PC-3 (cell line): ENCODE measurements at regions not wholly inside any gene's neighbourhood (a gene's known extent, or its start where the extent isn't known, plus 50 kb on each side); places are given as distances from the start of the nearest gene placed in this dataset.

Experiments used
- ATAC-seq: fragments of 200-7000 bp; cut with Tn5 transposase; 2 replicates; pipeline ENCODE4 v1.9.1; 2020; ENCODE audit warnings: mild to moderate bottlenecking, moderate library complexity
- BruUV-seq: library from RNA; stranded (reverse); fragments of 400-500 nt; replicated peaks from 2 replicates; lab custom pipeline; 2021; lab: Mats Ljungman, UMichigan
- CTCF ChIA-PET: fragments of 300-600 bp; sonication (Branson Sonifier 250); formaldehyde crosslinking; loops from one replicate; lab custom pipeline; 2022; ENCODE audit warnings: antibody characterized with exemption; lab: Charles Lee
- POLR2A ChIA-PET: fragments of 300-600 bp; sonication (Branson Sonifier 250); formaldehyde crosslinking; loops from one replicate; lab custom pipeline; 2022; ENCODE audit warnings: antibody characterized with exemption; ENCODE audit not compliant: unreplicated experiment; lab: Charles Lee
- DNase-seq: peaks from one replicate; pipeline ENCODE4 v3.0.0-alpha.2; 2015
- H2AFZ ChIP-seq: fragments of 300-600 bp; sonication (generic); 2 replicates; pipeline ENCODE4 v1.6.0; 2016; ENCODE audit warnings: antibody characterized with exemption, low read length
- H3F3A ChIP-seq: fragments of 300-600 bp; sonication (generic); one replicate; pipeline ENCODE4 v1.6.0; 2017; ENCODE audit warnings: antibody characterized with exemption, low read length, control low read depth, mild to moderate bottlenecking; ENCODE audit not compliant: unreplicated experiment
- H3K27ac ChIP-seq: fragments of 300-600 bp; sonication (generic); 2 replicates; pipeline ENCODE4 v1.5.1; 2016; ENCODE audit warnings: mild to moderate bottlenecking, low read length
- H3K27me3 ChIP-seq: fragments of 300-600 bp; sonication (generic); 2 replicates; pipeline ENCODE4 v1.6.1; 2016; ENCODE audit warnings: low read length, mixed read lengths
- H3K36me3 ChIP-seq: fragments of 300-600 bp; sonication (generic); 2 replicates; pipeline ENCODE4 v1.6.1; 2016; ENCODE audit warnings: low read depth, mixed run types, low read length, mixed read lengths
- H3K4me1 ChIP-seq: fragments of 300-600 bp; sonication (generic); 2 replicates; pipeline ENCODE4 v1.5.1; 2016; ENCODE audit warnings: low read length; ENCODE audit not compliant: insufficient read depth
- H3K4me2 ChIP-seq: fragments of 300-600 bp; sonication (generic); 2 replicates; pipeline ENCODE4 v1.6.0; 2016; ENCODE audit warnings: low read length
- H3K4me3 ChIP-seq: fragments of 300-600 bp; sonication (generic); 2 replicates; pipeline ENCODE4 v1.5.1; 2016; ENCODE audit warnings: mild to moderate bottlenecking, low read length, mixed read lengths
- H3K79me2 ChIP-seq: fragments of 300-600 bp; sonication (generic); 2 replicates; pipeline ENCODE4 v1.6.1; 2017; ENCODE audit warnings: low read length, mixed read lengths
- H3K9ac ChIP-seq: fragments of 300-600 bp; sonication (generic); 2 replicates; pipeline ENCODE4 v1.6.0; 2016; ENCODE audit warnings: mild to moderate bottlenecking, low read length
- H3K9me2 ChIP-seq: fragments of 300-600 bp; sonication (generic); replicated peaks from 2 replicates; pipeline ENCODE4 v1.6.1; 2016; ENCODE audit warnings: mixed run types, low read length, mixed read lengths
- H3K9me3 ChIP-seq: fragments of 300-600 bp; sonication (generic); 2 replicates; pipeline ENCODE4 v1.6.1; 2016; ENCODE audit warnings: low read length, mixed read lengths
- H4K20me1 ChIP-seq: fragments of 300-600 bp; sonication (generic); 2 replicates; pipeline ENCODE4 v1.6.1; 2016; ENCODE audit warnings: low read length, mixed read lengths
- CTCF ChIP-seq: fragments of 300-600 bp; sonication (generic); conservative IDR thresholded peaks from 2 replicates; pipeline ENCODE4 v1.5.1; 2017; ENCODE audit warnings: antibody characterized with exemption, low read depth, mild to moderate bottlenecking, low read length
- EZH2 ChIP-seq: fragments of 300-600 bp; sonication (generic); IDR thresholded peaks from one replicate; pipeline ENCODE4 v1.6.1; 2017; ENCODE audit warnings: antibody characterized with exemption, mild to moderate bottlenecking, low read length; ENCODE audit not compliant: unreplicated experiment
- EZH2phosphoT487 ChIP-seq: fragments of 300-600 bp; sonication (generic); IDR thresholded peaks from 2 replicates; pipeline ENCODE4 v1.6.1; 2018; ENCODE audit warnings: mild to moderate bottlenecking, antibody characterized with exemption, low read length, borderline replicate concordance
- intact Hi-C: fragments of 100-400 bp; cut with micrococcal nuclease; formaldehyde crosslinking; loops from 2 replicates; pipeline ENCODE4 v1.9.0; 2023

- H3K4me1 ChIP-seq, result peaks cover 16% of the 10 kb centered on the region
- peak overlapping the region; percentile 35 for H3K9ac ChIP-seq
- H3K4me3 ChIP-seq, result no peak overlapping the region
- CTCF ChIA-PET, result no interaction called here
- H3K27ac ChIP-seq, result peak overlapping the region; percentile 83
- ATAC-seq (peak; percentile 83), DNase-seq (peak; percentile 68)
- H3K36me3 ChIP-seq, result no peaks in the 10 kb centered on the region
- H3K27me3 ChIP-seq, result no peaks in the 10 kb centered on the region
- no TSS peak for BruUV-seq
- H4K20me1 ChIP-seq, result no peaks in the 10 kb centered on the region
- no peaks in the 10 kb centered on the region for H3F3A ChIP-seq
- peak overlapping the region; percentile 16; the same call in 1 of the 2 replicates for H2AFZ ChIP-seq
- TF ChIP-seq EZH2 (no peak), EZH2phosphoT487 (no peak), CTCF (no peak)
- no peak overlapping the region for H3K4me2 ChIP-seq
- H3K9me2 ChIP-seq, result no peaks in the 10 kb centered on the region
- POLR2A ChIA-PET, result no interaction called here
- no peaks in the 10 kb centered on the region for H3K9me3 ChIP-seq
- intact Hi-C loops, result no loop called here
- H3K79me2 ChIP-seq, result no peaks in the 10 kb centered on the region
Observed at GRCh38 chr13:79966493-79966895, 374.4 kb downstream of the SPRY2 start.

- peaks cover 16% of the 10 kb centered on the region for H3K4me1 ChIP-seq
- ATAC-seq, result no peak
- no peaks in the 10 kb centered on the region for H3K79me2 ChIP-seq
- intact Hi-C loops, result no loop called here
- POLR2A ChIA-PET, result no interaction called here
- H3K36me3 ChIP-seq, result no peaks in the 10 kb centered on the region
- H3K4me3 ChIP-seq, result no peak overlapping the region
- CTCF ChIA-PET, result no interaction called here
- no peak overlapping the region for H2AFZ ChIP-seq
- H3F3A ChIP-seq, result no peaks in the 10 kb centered on the region
- DNase-seq, result no peak
- H4K20me1 ChIP-seq, result no peaks in the 10 kb centered on the region
- no peaks in the 10 kb centered on the region for H3K27me3 ChIP-seq
- TF ChIP-seq EZH2 (no peak), CTCF (no peak), EZH2phosphoT487 (no peak)
- peak overlapping the region; percentile 40; the same call in 1 of the 2 replicates for H3K4me2 ChIP-seq
- BruUV-seq, result no TSS peak
- H3K27ac ChIP-seq, result peak overlapping the region; percentile 83
- no peak overlapping the region for H3K9ac ChIP-seq
- H3K9me2 ChIP-seq, result no peaks in the 10 kb centered on the region
- H3K9me3 ChIP-seq, result no peaks in the 10 kb centered on the region
Observed at GRCh38 chr13:79966059-79966458, 374.9 kb downstream of the SPRY2 start.

GRCh38 chr13:79946556-79946955, 394.4 kb downstream of the SPRY2 start:
- no peak for DNase-seq
- Histone ChIP-seq H3K9ac (no peak overlapping the region), H3K27me3 (no peaks in the 10 kb centered on the region), H3K36me3 (no peaks in the 10 kb centered on the region), H3K79me2 (no peaks in the 10 kb centered on the region), H4K20me1 (no peaks in the 10 kb centered on the region), H3F3A (no peaks in the 10 kb centered on the region), H3K9me2 (no peaks in the 10 kb centered on the region), H3K9me3 (no peaks in the 10 kb centered on the region), H3K4me3 (no peak overlapping the region), H3K4me2 (no peak overlapping the region), H3K27ac (no peak overlapping the region), H3K4me1 (no peaks in the 10 kb centered on the region), H2AFZ (no peak overlapping the region)
- no TSS peak for BruUV-seq
- TF ChIP-seq CTCF, result no peak
- TF ChIP-seq EZH2, result no peak
- no peak for TF ChIP-seq EZH2phosphoT487
- ChIA-PET CTCF (no interaction called here), POLR2A (no interaction called here)
- no peak for ATAC-seq
- intact Hi-C loops, result no loop called here
